ENCODE measurements at regions not wholly inside any gene's neighbourhood (a gene's known extent, or its start where the extent isn't known, plus 50 kb on each side); places are given as distances from the start of the nearest gene placed in this dataset.

DNA sequence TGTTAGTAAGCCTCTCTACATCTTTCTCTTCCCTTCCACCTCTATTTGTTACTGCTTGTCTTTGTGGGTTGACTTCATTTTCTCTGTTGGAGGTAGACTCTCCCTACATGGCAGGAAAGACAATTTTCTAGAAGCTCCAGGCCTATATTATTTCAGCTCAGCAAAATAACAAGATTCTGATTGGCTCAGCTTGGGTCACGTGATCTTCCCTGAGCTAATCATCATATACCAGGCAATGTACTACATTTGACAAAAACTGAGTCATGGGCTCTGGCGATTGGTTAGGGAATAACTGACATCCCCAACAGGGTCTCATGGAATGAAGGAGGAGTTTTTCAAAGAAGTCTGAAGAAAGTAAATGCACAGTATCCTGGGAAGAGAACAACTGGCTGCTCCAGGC is 65.6 kb upstream of the NR3C1 start:
- DNase-seq (ENCODE audit: extremely low read depth in 1 of 11, low read depth in 9 of 11, low spot score in 4 of 11), result no peak

DNA sequence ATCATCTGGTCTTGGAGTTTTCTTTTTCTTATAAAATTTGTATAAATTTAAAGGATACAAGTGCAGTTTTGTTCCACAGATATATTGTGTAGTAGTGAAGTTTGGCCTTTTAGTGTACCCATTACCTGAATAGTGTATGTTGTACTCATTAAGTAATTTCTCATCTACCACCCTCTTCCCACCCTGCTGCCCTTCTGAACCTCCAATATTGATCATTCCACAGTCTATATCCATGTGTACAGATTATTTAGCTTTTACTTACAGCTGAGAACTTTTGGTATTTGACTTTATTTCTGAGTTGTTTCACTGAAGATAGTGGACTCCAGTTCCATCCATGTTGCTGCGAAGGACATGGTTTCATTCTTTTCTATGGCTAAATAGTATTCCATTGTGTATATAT is 63.1 kb upstream of the NR3C1 start:
- DNase-seq (ENCODE audit: extremely low read depth in 1 of 11, low read depth in 9 of 11, low spot score in 4 of 11), result no peak

DNA sequence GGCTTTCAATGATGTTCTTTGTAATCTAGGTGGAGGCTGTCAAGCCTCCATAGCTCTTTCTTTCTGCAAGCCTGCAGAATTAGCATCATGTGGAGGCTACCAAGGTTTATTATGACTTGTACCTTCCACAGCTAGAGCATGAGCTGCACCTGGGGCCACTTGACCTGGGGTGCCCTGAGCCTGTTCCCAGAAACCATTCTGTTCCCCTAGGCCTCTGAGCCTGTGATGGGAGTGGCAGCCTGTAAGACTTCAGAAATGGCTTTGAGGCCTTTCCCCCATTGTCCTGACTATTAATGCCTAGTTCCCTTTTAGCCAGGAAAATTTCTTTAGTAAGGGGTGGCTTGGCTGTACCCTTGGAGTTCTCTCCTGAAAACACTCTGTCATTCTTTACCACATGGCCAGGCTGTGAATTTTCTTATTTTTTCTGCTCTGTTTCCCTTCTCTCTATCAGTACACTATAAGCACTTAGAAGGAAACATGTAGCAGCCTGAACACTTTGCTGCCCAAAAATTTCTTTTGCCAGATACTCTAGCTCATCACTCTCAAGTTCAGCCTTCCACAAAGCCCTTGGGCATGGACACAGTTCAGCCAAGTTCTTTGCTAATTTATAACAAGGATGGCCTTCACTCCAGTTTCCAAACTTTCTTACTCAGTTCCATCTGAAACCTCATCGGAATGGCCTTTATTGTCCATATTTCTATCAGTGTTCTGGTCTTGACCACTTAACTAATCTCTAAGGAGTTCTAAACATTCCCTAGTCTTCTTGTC is 61.4 kb upstream of the NR3C1 start:
- no peak for DNase-seq (ENCODE audit: extremely low read depth in 1 of 11, low read depth in 9 of 11, low spot score in 4 of 11)

DNA sequence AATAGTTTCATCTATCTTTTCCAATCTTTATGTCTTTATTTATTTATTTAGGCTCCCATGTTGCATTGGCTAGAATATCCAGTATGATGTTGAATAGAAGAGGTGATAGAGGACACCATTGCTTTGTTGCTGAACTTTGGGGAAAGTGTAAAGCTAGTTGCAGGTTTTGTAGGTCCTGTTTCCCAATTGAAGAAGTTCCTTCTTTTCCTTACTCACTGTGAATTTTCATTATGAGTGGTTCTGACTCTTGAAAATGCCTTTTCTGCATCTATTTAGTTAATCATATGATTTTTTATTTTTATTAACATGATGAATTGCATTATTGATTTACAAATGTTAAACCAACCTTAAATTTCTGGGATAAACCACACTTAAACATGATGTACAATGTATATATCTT is 58.9 kb upstream of the NR3C1 start:
- no peak for DNase-seq (ENCODE audit: extremely low read depth in 1 of 11, low read depth in 9 of 11, low spot score in 4 of 11)

DNA sequence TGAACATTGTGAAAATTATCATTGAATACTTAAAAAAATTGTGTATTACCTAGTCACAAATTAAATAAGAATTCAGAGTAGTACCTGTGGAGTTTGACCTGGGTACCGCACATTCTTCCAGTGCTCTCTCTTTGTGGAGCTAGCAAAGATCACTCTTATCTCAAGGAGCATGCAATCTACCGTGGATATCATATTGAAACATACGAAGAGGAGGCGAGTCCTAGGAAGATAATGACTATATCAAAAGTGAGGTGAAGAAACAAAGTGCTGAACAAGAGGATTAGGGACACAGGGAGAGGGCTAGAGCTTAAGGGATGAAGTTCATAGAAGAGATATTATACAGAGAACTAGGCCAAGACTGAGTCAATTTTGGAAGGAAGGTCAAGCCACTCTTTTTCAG is 55.9 kb upstream of the NR3C1 start:
- DNase-seq (ENCODE audit: extremely low read depth in 1 of 11, low read depth in 9 of 11, low spot score in 4 of 11), result no peak

DNA sequence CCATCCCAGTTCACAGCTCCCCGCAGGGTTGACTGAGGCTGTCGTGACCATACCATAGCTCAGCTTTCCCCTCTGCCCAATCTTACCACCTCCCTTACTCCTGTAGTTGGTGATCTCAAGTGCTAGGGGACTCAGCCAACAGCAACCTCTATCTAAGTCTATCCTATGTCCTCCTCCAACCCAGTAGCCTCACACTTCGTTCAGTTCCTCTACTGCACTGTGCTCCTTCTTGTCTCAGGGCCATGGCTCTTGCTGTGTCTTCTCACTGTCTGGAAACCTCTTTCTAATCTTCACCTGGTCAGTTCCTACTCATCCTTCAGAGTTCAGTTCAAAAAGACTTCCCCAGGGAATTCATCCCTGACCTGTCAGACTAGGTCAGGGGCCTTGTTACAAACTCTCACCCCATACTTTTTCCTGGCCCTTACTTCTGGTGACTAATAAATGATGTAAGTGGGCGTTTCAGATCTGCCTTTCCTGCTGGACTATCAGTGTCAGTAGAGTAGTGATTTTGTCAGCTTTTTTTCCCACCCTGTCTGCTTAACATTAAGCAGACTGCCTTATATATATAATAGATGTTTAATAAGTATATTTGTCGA is 53.6 kb upstream of the NR3C1 start:
- DNase-seq (ENCODE audit: extremely low read depth in 1 of 11, low read depth in 9 of 11, low spot score in 4 of 11), result no peak

DNA sequence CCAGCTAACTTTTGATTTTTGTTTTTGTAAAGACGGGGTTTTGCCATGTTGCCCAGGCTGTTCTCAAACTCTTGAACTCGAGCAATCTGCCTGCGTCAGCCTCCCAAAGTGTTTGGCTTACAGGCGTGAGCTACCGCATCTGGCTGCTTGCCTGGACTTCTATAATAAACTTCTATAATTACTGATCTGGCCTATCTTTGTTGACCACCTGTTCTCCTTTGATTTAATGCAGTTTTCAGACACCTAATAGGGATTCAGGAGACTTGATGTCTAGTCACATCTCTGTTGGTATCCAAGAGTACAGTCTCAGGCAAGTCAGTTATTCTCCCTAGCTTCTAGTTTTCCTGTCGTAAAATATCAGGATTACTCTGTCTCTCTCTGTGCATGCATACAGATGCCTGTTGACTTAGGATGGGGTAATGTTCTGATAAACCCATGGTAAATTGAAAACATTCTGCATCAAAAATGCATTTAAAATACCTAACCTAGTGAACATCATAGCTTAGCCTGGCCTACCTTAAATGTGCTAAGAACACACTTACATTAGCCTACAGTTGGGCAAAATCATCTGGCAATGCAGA is 51.5 kb upstream of the NR3C1 start:
- no peak for DNase-seq (ENCODE audit: extremely low read depth in 1 of 11, low read depth in 9 of 11, low spot score in 4 of 11)

DNA sequence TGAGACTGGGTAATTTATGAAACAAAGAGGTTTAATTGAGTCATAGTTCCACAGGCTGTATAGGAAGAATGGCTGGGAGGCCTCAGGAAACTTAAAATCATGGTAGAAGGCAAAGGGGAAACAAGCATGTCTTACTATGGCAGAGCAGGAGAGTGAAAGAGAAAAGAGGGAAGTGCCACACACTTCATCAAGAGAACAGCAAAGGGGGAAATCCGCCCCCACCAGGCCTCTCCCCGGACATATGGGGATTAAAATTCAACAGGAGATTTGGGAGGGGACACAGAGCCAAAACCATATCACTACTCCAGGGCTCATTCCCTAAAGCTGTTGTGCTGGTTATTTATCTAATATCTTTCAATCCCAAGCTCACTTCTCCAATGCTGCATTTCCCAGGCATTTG is 50.2 kb upstream of the NR3C1 start:
- no peak for DNase-seq (ENCODE audit: extremely low read depth in 1 of 11, low read depth in 9 of 11, low spot score in 4 of 11)

All from renal cortex interstitium (tissue), 11 donors.